CD1c-positive myeloid dendritic cell (primary cell): ENCODE measurements at regions not wholly inside any gene's neighbourhood (a gene's known extent, or its start where the extent isn't known, plus 50 kb on each side); places are given as distances from the start of the nearest gene placed in this dataset.
"Not testable (repeated sequence)": the region's sequence is repeated elsewhere in the genome, so short reads cannot be mapped to it uniquely, and the experiment has no call there.

ENCODE experiments used
- DNase-seq: peaks from one replicate; pipeline ENCODE4 v3.0.0-alpha.2; 2016; ENCODE audit errors: extremely low spot score

DNA sequence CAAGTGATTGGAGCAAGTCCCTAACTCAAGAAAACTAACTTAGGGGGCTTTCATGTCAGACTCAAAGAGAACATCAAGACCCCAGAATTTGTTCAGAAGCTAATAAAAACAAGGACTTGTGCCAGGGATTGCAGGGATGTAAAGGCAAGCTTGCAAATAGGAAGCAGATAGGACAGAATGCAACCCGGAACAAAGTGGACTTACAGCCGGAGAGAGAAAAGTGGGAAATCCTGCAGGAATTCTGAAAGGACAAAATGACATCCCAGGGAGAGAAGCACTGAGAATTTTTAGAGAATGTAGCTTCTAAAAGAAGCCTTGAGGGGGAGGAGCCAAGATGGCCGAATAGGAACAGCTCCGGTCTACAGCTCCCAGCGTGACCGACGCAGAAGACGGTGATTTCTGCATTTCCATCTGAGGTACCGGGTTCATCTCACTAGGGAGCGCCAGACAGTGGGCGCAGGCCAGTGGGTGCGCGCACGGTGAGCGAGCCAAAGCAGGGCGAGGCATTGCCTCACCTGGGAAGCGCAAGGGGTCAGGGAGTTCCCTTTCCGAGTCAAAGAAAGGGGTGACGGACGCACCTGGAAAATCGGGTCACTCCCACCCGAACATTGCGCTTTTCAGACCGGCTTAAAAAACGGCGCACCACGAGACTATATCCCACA is 195.6 kb upstream of the G2E3 start:
- not testable (repeated sequence) for DNase-seq

DNA sequence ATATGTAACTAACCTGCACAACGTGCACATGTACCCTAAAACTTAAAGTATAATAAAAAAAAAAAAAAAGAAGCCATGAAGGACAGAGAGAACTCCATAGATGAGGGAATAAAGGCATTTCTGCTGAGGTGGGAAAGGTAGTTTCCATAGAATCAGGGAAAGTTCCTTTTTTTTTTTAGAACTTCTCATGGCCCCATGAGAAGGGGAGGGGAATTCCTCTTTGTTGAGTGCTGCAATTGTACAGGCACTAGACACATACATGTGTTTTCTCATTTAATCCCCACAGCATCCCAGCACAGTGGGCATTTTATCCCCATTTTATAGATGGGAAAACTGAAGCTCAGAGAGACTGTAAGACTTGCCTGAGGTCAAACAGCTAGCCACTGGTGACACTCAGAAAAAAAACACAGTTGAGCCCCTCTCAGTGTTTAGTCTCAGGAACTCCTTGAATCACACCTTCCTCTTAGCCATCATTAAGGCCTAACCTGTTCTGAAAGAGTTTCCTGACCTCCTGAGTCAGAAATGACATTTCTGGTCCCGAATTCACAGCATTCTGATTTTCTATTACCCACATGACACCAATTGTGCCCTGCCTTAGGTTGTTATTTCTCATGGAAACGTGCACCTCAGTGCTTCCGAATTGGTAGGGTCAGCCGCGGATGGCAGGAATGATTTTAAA is 189.3 kb upstream of the G2E3 start:
- no peak for DNase-seq

DNA sequence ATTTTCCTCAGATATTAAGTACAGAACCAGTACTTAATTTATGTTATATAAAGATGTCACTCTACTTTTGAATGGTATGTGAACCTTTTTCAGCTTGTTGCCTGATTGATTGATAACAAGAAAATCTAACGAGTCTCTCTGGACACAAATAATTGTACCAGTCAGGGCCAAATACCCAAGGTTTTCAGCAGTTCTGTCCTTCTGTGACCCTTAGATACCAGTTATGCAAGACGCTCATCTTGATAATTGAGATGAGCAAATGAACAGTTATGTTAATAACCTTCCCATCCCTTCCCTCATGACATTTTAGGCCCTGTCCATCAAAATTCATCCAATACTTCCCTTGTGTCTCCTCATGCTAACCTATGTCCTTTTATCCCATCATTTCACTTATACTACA is 185.9 kb upstream of the G2E3 start:
- no peak for DNase-seq

DNA sequence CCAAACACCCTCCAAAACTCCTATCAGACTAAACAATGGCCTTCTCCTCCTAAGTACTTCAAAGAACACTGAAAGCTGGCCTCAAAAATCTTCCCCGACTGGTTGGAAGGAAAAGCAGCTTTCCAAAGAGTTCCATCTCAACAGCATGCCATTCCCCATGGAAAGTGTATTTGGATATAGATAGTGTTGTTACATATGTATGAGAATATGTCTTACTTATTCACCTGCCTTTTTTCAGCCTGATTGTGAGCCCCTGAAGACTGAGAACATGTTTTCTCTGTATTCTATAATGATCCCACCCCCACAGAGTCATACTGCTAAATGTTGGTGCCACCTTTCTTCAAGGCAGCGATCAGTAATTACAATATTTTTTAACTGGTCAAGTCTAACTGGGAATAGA is 185.4 kb upstream of the G2E3 start:
- no peak for DNase-seq

DNA sequence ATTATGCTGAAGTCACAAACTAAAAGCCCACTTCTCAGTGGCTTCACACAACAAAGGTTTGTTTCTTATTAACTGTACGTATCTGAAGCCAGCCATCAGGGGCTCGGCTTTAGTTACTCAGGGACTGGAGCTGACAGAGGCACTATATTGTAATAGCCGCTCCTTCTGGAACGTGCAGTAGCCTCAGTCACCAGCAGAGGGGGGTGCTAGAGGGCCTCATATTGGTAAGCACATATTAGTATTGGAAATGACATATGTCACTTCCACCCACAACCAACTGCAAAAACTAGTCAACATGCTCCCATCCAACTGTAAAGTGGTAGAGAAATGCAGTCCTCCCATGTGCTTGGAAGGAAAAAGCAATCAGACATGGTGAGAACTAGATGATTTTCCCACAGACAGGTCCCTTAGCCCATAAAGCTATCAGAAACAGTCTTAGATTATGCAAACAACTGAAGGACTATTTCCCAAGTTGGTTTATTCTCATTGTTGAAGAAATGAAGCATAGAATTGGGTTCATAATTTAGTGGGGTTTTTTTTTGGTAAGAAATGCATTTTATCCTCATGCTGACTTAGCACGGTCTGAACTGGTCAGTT is 183.6 kb upstream of the G2E3 start:
- peak; percentile 58 for DNase-seq

DNA sequence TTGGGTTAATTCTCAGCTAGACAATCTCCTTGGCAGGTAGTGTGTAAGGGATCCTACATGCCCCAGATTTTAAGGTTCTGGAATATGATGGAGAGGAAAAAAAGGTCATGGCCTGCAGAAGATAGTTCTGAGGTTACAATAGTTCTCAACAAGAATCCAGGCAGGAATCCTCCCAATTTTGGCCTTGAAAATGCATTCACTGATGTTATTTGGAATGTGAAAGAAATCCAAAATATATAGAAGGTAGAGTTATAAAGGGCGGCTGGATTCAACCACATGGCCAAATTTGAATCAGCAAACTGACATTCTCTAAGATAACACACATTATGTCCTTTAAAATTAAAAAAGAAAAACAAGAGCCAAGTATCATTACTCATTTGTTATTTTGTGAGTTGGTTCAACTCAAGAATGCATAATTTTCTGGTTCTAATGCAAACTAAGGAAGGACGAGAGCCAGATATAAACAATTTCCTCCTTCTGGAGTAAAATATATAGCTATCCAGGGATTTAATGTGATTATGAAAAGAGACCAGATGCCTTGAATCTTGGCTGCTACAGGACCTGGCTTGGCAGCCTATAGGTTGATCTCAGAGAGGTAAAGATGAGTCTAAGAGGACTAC is 177.0 kb upstream of the G2E3 start:
- DNase-seq: no peak

DNA sequence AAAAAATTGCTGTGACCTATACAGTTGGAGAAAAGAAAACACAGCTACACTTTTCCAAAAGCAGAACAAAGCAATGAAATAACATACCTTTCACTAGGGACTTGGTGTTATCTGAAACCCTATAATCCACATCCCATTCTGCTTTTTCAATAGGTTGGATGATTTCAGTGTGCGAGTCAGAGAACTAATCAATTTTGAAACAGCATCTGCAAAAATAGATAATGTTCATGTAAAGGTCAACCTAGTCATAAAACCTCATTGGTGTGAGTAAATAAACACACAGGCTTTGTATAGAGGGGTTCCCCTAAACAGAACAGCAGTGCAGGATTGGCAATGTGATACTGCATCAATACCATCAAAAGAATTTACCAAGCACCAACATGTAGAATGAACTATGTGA is 173.0 kb upstream of the G2E3 start:
- no peak for DNase-seq

GRCh38 chr14:30387871-30388270 is 171.1 kb upstream of the G2E3 start:
- DNase-seq: no peak

DNA sequence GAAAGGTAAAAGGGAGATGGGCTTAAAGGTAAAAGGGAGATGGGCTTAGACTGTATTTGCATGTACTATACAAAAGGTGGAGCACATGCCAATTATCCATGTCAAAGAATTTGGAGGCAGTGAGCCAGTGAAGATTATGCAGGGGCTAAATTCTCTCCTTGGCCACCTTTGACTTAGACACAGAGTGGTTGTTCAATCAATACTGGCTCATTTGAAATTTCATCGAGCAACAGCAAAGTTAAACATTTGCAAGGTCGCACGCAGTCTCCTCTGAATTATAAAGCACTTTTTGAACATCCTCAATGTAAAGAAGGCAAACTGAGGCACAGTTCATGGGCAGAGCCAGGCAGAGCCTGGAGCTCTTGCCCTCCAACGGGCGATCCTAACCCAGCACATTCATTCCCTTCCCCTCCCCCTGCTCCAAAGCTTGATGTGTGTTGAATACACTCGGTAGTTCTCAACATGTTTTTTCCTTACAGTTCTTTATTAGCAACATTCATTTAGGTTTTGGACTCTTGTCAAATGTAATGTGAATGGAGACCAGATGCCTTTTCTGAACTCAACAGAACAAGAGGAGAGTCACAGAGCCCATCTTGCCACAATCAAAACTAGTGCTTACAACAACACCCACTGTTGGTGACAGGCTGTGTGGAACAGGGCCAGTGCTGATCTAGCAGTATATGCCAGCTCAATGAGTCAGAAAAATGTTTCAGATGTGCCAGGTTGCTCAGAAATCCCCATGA is 169.7 kb upstream of the G2E3 start:
- no peak for DNase-seq

DNA sequence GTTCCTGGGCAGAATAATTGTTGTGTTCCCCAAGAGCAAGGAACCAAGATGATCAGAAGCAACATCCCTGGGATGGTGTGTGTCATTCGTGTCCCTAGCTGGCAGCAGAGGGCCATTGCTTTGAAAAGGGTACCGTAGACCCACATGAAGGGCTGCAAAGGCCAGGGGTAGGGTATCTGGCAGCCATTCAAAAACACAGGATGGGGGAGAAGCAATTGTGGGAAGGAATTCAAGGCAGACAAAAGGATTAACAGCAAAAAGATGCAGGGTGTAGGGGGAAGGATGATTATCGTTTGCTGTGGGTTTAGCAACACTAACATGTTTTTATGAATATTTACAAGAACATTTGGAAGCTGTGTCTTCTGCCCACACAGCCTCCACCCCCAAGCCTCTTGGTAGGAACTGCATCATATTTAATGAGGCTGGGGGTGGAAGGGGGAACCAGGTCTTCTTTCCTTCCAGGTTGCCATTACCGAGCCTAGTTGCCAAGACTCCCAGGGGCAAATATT is 169.0 kb upstream of the G2E3 start:
- no peak for DNase-seq

GRCh38 chr14:30395065-30395464 is 163.9 kb upstream of the G2E3 start:
- DNase-seq: no peak

- DNase-seq: no peak
Measured at GRCh38 chr14:30402846-30403245, 156.1 kb upstream of the G2E3 start.

DNA sequence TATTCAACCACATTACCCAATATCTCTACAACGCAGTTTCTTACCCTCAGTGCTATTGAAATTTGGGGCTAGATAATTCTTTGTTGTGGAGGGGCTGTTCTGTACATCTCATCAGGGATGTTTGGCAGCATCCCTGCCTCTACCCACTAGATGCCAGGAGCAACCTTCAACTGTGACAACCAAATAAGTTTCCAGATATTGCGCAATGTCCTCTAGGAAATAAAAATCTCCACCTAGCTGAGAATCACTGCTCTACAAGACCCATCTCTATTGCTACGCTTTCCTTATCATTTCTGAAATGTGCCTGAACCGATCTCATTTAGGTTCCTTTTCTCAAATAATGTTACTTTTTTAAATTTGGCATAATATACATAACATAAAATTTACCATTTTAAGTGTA is 155.2 kb upstream of the G2E3 start:
- no peak for DNase-seq

DNA sequence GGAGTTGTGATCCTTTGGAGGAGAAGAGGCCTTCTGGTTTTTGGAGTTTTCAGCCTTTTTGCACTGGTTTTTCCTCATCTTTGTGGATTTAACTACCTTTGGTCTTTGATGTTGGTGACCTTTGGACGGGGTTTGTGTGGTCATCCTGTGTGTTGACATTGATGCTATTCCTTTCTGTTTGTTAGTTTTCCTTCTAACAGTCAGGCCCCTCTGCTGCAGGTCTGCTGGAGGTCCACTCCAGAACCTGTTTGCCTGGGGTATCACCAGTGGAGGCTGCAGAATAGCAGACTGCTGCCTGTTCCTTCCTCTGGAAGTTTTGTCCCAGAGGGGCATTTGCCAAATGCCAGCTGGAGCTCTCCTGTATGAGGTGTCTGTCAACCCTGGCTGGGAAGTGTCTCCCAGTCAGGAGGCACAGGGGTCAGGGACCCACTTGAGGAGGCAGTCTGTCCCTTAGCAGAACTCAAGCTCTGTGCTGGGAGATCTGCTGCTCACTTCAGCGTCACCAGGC is 149.4 kb upstream of the G2E3 start:
- not testable (repeated sequence) for DNase-seq

DNA sequence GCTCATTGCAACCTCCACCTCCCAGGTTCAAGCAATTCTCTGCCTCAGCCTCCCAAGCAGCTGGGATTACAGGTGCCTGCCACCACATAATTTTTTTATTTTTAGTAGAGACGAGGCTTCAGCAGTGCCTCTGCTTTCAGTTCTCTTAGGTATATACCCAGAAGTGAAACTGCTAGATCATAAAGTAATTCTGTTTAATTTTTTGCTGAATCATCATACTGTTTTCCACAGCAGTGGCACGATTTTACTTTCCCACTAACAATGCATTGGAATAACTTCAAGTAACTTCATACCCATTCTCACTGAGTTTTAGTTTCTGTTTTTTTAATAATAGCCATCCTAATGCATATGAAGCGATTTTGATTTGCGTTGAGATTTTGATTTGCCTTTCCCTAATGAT is 148.0 kb upstream of the G2E3 start:
- peak; percentile 10 for DNase-seq

DNA sequence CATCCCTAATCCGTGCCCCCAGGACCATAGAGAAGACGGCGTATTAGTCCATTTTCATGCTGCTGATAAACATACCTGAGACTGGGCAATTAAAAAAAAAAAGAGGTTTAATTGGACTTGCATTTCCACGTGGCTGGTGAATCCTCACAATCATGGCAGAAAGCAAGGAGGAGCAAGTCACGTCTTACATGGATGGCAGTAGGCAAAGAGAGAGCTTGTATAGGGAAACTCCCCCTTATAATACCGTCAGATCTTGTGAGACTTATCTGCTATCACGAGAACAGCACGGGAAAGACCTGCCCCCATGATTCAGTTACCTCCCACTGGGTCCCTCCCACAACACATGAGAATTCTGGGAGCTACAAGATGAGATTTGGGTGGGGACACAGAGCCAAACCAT is 145.8 kb upstream of the G2E3 start:
- DNase-seq: not testable (repeated sequence)

- no peak for DNase-seq
Measured at GRCh38 chr14:30417121-30417520, 141.8 kb upstream of the G2E3 start.

- no peak for DNase-seq
Measured at GRCh38 chr14:30417999-30418398, 141.0 kb upstream of the G2E3 start.

GRCh38 chr14:30419037-30419436 is 139.9 kb upstream of the G2E3 start:
- no peak for DNase-seq

GRCh38 chr14:30420515-30420914 is 138.4 kb upstream of the G2E3 start:
- DNase-seq: no peak

GRCh38 chr14:30426463-30426862 is 132.5 kb upstream of the G2E3 start:
- DNase-seq: no peak

DNA sequence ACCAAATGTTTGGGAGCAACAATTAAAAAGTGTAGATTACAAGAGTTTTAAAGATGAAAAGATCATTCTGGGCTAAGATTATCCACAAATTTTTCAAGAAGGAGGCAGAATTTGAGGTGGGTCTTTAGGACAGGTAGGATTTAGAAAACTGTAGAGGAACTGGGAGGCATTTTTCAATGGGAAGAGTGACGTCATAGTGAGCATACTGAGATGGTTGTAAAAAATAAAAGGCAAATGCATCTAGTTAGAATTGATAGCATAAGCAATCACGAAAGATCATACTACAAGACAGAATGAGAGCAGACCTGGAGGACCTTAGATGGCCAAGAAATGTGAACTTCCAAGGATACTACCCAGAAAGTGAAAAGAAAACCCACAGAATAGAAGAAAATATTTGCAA is 131.6 kb upstream of the G2E3 start:
- DNase-seq: no peak
